CD4-positive, alpha-beta T cell (primary cell): ENCODE measurements at regions not wholly inside any gene's neighbourhood (a gene's known extent, or its start where the extent isn't known, plus 50 kb on each side); places are given as distances from the start of the nearest gene placed in this dataset.
"Not testable (repeated sequence)": the region's sequence is repeated elsewhere in the genome, so short reads cannot be mapped to it uniquely, and the experiment has no call there.

ENCODE experiments used
- ATAC-seq: fragments of 200-7000 bp; cut with Tn5 transposase; one replicate; pipeline ENCODE4 v1.10.0; 2022; ENCODE audit warnings: mild to moderate bottlenecking; ENCODE audit not compliant: poor library complexity
- CTCF ChIA-PET: fragments of 350-600 bp; sonication (Branson Sonifier 250); formaldehyde crosslinking; loops from one replicate; lab custom pipeline; 2021; ENCODE audit warnings: antibody characterized with exemption, inconsistent platforms; lab: Charles Lee
- POLR2A ChIA-PET: fragments of 350-600 bp; sonication (Branson Sonifier 250); formaldehyde crosslinking; loops from one replicate; lab custom pipeline; 2021; ENCODE audit warnings: antibody characterized with exemption, inconsistent platforms; lab: Charles Lee
- DNase-seq, 14 experiments: peaks; one replicate each; pipeline ENCODE4 v3.0.0-alpha.2; 2013 to 2020; ENCODE audit warnings: mixed read lengths in 2 of 14
- H3K27ac ChIP-seq, 2 donors: one replicate each; pipeline versions ENCODE4 v1.5.1 to v1.7.0; 2013; ENCODE audit warnings: low read length in 2 of 2, low read depth in 1 of 2, mild to moderate bottlenecking in 1 of 2
- H3K27me3 ChIP-seq, 2 experiments: 1 replicate in 1 of 2; 2 replicates in 1 of 2; pipeline versions ENCODE4 v1.6.1 to v1.7.0; 2013; ENCODE audit warnings: low read length in 2 of 2, control low read depth in 1 of 2, mild to moderate bottlenecking in 1 of 2, moderate library complexity in 1 of 2; ENCODE audit not compliant: insufficient read depth in 2 of 2, control insufficient read depth in 1 of 2
- H3K36me3 ChIP-seq: one replicate; pipeline ENCODE4 v1.6.1; 2013; ENCODE audit warnings: low read length, control low read depth; ENCODE audit not compliant: insufficient read depth
- H3K4me1 ChIP-seq: one replicate; pipeline ENCODE4 v1.6.1; 2013; ENCODE audit warnings: low read length, control low read depth; ENCODE audit not compliant: insufficient read depth
- H3K4me3 ChIP-seq: one replicate; pipeline ENCODE4 v1.5.1; 2013; ENCODE audit warnings: mild to moderate bottlenecking, low read length, moderate library complexity
- H3K9me3 ChIP-seq, 2 experiments: 1 replicate in 1 of 2; 2 replicates in 1 of 2; pipeline versions ENCODE4 v1.6.1 to v1.7.0; 2013; ENCODE audit warnings: low read length in 2 of 2, mild to moderate bottlenecking in 2 of 2, control low read depth in 1 of 2, moderate library complexity in 1 of 2; ENCODE audit not compliant: control insufficient read depth in 1 of 2, insufficient read depth in 1 of 2
- H3K27ac Mint-ChIP-seq: one replicate; pipeline ENCODE4 v1.8.0; 2020; ENCODE audit warnings: mixed read lengths
- H3K27me3 Mint-ChIP-seq: one replicate; pipeline ENCODE4 v1.8.0; 2021; ENCODE audit warnings: mixed read lengths
- H3K36me3 Mint-ChIP-seq: one replicate; pipeline ENCODE4 v1.8.0; 2021; ENCODE audit warnings: low read depth, mixed read lengths
- H3K4me1 Mint-ChIP-seq: one replicate; pipeline ENCODE4 v1.8.0; 2021; ENCODE audit warnings: low read depth, mixed read lengths
- H3K4me3 Mint-ChIP-seq: one replicate; pipeline ENCODE4 v1.8.0; 2020; ENCODE audit warnings: mild to moderate bottlenecking, mixed read lengths
- H3K9me3 Mint-ChIP-seq: one replicate; pipeline ENCODE4 v1.8.0; 2020; ENCODE audit warnings: mixed read lengths
- CTCF ChIP-seq: fragments of 200-600 bp; IDR thresholded peaks from one replicate; pipeline ENCODE4 v1.8.0; 2022; ENCODE audit warnings: antibody characterized with exemption, mild to moderate bottlenecking
- intact Hi-C, 2 experiments: fragments of 100-400 bp; cut with DNase I in 1 of 2; cut with micrococcal nuclease in 1 of 2; formaldehyde crosslinking; loops; one replicate each; pipeline versions ENCODE4 v1.15.1 to v1.9.0; 2023 to 2025; cut with DNase I, micrococcal nuclease

GRCh38 chr10:18822156-18822555 is 162.9 kb downstream of the ARL5B start:
- Histone ChIP-seq H3K4me3 (no peak overlapping the region), H3K36me3 (no peaks in the 10 kb centered on the region), H3K4me1 (no peaks in the 10 kb centered on the region), H3K9me3 (no peaks in the 10 kb centered on the region), H3K27ac (no peak overlapping the region), H3K27me3 (no peaks in the 10 kb centered on the region)
- Mint-ChIP-seq H3K27ac (no peak overlapping the region), H3K27me3 (no peaks in the 10 kb centered on the region), H3K9me3 (peaks cover 8% of the 10 kb centered on the region), H3K4me3 (no peak overlapping the region), H3K36me3 (no peaks in the 10 kb centered on the region), H3K4me1 (no peaks in the 10 kb centered on the region)
- ATAC-seq (no peak), DNase-seq (peak in 1 of 14 experiments; percentile 1)
- ChIA-PET POLR2A (no interaction called here), CTCF (no interaction called here)
- intact Hi-C loops: no loop called here
- no peak for TF ChIP-seq CTCF

- H3K4me3 Mint-ChIP-seq: no peak overlapping the region
- H3K36me3 Mint-ChIP-seq: no peaks in the 10 kb centered on the region
- Histone ChIP-seq H3K27me3 (no peaks in the 10 kb centered on the region), H3K9me3 (no peaks in the 10 kb centered on the region), H3K36me3 (no peaks in the 10 kb centered on the region), H3K4me3 (no peak overlapping the region), H3K27ac (no peak overlapping the region), H3K4me1 (no peaks in the 10 kb centered on the region)
- no peaks in the 10 kb centered on the region for H3K9me3 Mint-ChIP-seq
- no peak for DNase-seq
- ChIA-PET POLR2A (no interaction called here), CTCF (no interaction called here)
- H3K27ac Mint-ChIP-seq: no peak overlapping the region
- TF ChIP-seq CTCF: no peak
- intact Hi-C loops: no loop called here
- no peak for ATAC-seq
- H3K27me3 Mint-ChIP-seq: no peaks in the 10 kb centered on the region
- H3K4me1 Mint-ChIP-seq: no peaks in the 10 kb centered on the region
Measured at GRCh38 chr10:18829259-18829658, 170.0 kb downstream of the ARL5B start.

DNA sequence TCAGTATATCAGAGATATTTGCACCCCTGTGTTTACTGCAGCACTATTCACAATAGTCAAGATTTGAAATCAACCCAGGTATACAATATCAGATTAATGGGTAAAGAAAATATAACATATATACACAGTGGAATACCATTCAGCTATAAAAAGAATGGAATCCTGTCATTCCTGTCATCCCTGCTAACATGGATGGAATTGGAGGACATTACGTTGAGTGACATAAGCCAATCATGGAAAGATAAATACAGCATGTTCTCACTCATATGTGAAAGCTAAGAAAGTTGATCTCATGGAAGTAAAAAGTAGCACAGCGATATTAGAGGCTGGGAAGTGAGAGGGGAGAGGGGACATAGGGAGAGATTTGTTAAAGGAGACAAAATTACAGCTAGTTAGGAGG is 171.0 kb downstream of the ARL5B start:
- no peaks in the 10 kb centered on the region for H3K27me3 ChIP-seq
- Mint-ChIP-seq H3K27ac (no peak overlapping the region), H3K4me1 (no peaks in the 10 kb centered on the region), H3K27me3 (no peaks in the 10 kb centered on the region), H3K9me3 (peaks cover 3% of the 10 kb centered on the region), H3K4me3 (no peak overlapping the region), H3K36me3 (no peaks in the 10 kb centered on the region)
- no peak for DNase-seq
- no peak for TF ChIP-seq CTCF
- intact Hi-C loops: no loop called here
- H3K27ac ChIP-seq: no peak overlapping the region
- ChIA-PET POLR2A (no interaction called here), CTCF (no interaction called here)
- no peaks in the 10 kb centered on the region for H3K9me3 ChIP-seq
- H3K36me3 ChIP-seq: no peaks in the 10 kb centered on the region
- no peak for ATAC-seq
- H3K4me3 ChIP-seq: no peak overlapping the region
- H3K4me1 ChIP-seq: no peaks in the 10 kb centered on the region

GRCh38 chr10:18856623-18857022 is 192.0 kb upstream of the MALRD1 start:
- H3K9me3 Mint-ChIP-seq, DNase-seq, CTCF ChIA-PET, H3K27ac Mint-ChIP-seq, H3K36me3 Mint-ChIP-seq, H3K27me3 ChIP-seq, intact Hi-C loops, H3K4me1 ChIP-seq, H3K27me3 Mint-ChIP-seq, H3K4me3 ChIP-seq, H3K4me3 Mint-ChIP-seq, POLR2A ChIA-PET, H3K9me3 ChIP-seq, ATAC-seq, H3K36me3 ChIP-seq, H3K27ac ChIP-seq, H3K4me1 Mint-ChIP-seq: not testable (repeated sequence)
